CD14-positive monocyte (primary cell): ENCODE measurements at regions not wholly inside any gene's neighbourhood (a gene's known extent, or its start where the extent isn't known, plus 50 kb on each side); places are given as distances from the start of the nearest gene placed in this dataset.

ENCODE experiments used
- DNase-seq, 3 donors: peaks; one replicate each; pipeline ENCODE4 v3.0.0-alpha.2; 2011 to 2022
- H2AFZ ChIP-seq: 2 replicates; pipeline ENCODE4 v1.6.0; 2012; ENCODE audit warnings: mild to moderate bottlenecking, low read depth, low read length, inconsistent platforms; ENCODE audit not compliant: insufficient read depth, poor library complexity, severe bottlenecking
- H3K27ac ChIP-seq, 2 donors: 1 replicate in 1 of 2; 2 replicates in 1 of 2; pipeline ENCODE4 v1.5.1; 2012 to 2013; ENCODE audit warnings: low read length in 2 of 2, control low read depth in 1 of 2, inconsistent platforms in 1 of 2, low read depth in 1 of 2, mild to moderate bottlenecking in 1 of 2
- H3K27me3 ChIP-seq, 2 donors: one replicate each; pipeline versions ENCODE4 v1.6.0 to v1.6.1; 2011 to 2013; ENCODE audit warnings: low read length in 2 of 2; ENCODE audit not compliant: control insufficient read depth in 2 of 2, insufficient read depth in 2 of 2
- H3K36me3 ChIP-seq, 2 donors: replicated peaks in 1 of 2; 1 replicate in 1 of 2; 2 replicates in 1 of 2; pipeline versions ENCODE4 v1.5.1 to v1.6.1; 2012 to 2013; ENCODE audit warnings: low read length in 2 of 2, control low read depth in 1 of 2, inconsistent platforms in 1 of 2, mild to moderate bottlenecking in 1 of 2; ENCODE audit not compliant: insufficient read depth in 2 of 2, control insufficient read depth in 1 of 2
- H3K4me1 ChIP-seq, 2 donors: 1 replicate in 1 of 2; 2 replicates in 1 of 2; pipeline versions ENCODE4 v1.5.1 to v1.6.1; 2012 to 2013; ENCODE audit warnings: low read length in 2 of 2, control low read depth in 1 of 2, inconsistent platforms in 1 of 2, mild to moderate bottlenecking in 1 of 2, moderate library complexity in 1 of 2; ENCODE audit not compliant: insufficient read depth in 2 of 2, control insufficient read depth in 1 of 2
- H3K4me2 ChIP-seq: replicated peaks from 2 replicates; pipeline ENCODE3; 2012; ENCODE audit warnings: low read length, moderate library complexity, mild to moderate bottlenecking; ENCODE audit not compliant: poor library complexity, severe bottlenecking; ENCODE audit errors: extremely low read depth
- H3K4me3 ChIP-seq, 3 experiments: fragments of 200-600 bp in 1 of 3; sonication (generic) in 1 of 3; replicated peaks in 1 of 3; 1 replicate in 2 of 3; 2 replicates in 1 of 3; pipeline ENCODE4 v1.5.1; 2011 to 2013; ENCODE audit warnings: low read length in 3 of 3, mild to moderate bottlenecking in 3 of 3, control low read depth in 2 of 3, low read depth in 2 of 3, inconsistent platforms in 1 of 3, moderate library complexity in 1 of 3
- H3K79me2 ChIP-seq: 2 replicates; pipeline ENCODE4 v1.6.0; 2012; ENCODE audit warnings: mild to moderate bottlenecking, control low read depth, inconsistent platforms, low read length, moderate library complexity; ENCODE audit not compliant: insufficient read depth
- H3K9ac ChIP-seq: 2 replicates; pipeline ENCODE4 v1.6.0; 2017; ENCODE audit warnings: low read length, mild to moderate bottlenecking; ENCODE audit not compliant: insufficient read depth, poor library complexity, severe bottlenecking
- H3K9me3 ChIP-seq, 2 donors: replicated peaks in 1 of 2; 1 replicate in 1 of 2; 2 replicates in 1 of 2; pipeline versions ENCODE4 v1.5.1 to v1.6.1; 2012 to 2013; ENCODE audit warnings: low read length in 2 of 2, control low read depth in 1 of 2; ENCODE audit not compliant: control insufficient read depth in 1 of 2, insufficient read depth in 1 of 2
- H4K20me1 ChIP-seq: 2 replicates; pipeline ENCODE4 v1.6.0; 2012; ENCODE audit warnings: mild to moderate bottlenecking, low read length, control low read depth, moderate library complexity; ENCODE audit not compliant: insufficient read depth
- H3K27ac Mint-ChIP-seq, 7 donors: one replicate each; pipeline ENCODE4 v1.8.0; 2020; ENCODE audit warnings: mild to moderate bottlenecking in 7 of 7, mixed read lengths in 7 of 7, moderate library complexity in 6 of 7, inconsistent platforms in 2 of 7
- H3K27me3 Mint-ChIP-seq, 3 donors: one replicate each; pipeline ENCODE4 v1.8.0; 2021 to 2022; ENCODE audit warnings: low read depth in 3 of 3, mild to moderate bottlenecking in 3 of 3, mixed read lengths in 3 of 3, moderate library complexity in 3 of 3, inconsistent platforms in 1 of 3
- H3K36me3 Mint-ChIP-seq, 2 donors: one replicate each; pipeline ENCODE4 v1.8.0; 2020; ENCODE audit warnings: mixed read lengths in 2 of 2, inconsistent platforms in 1 of 2, mild to moderate bottlenecking in 1 of 2
- H3K4me1 Mint-ChIP-seq: one replicate; pipeline ENCODE4 v1.8.0; 2020; ENCODE audit warnings: mild to moderate bottlenecking, mixed read lengths
- H3K4me3 Mint-ChIP-seq, 2 donors: one replicate each; pipeline ENCODE4 v1.8.0; 2020; ENCODE audit warnings: mild to moderate bottlenecking in 2 of 2, mixed read lengths in 2 of 2, moderate library complexity in 1 of 2
- H3K9me3 Mint-ChIP-seq, 7 donors: one replicate each; pipeline ENCODE4 v1.8.0; 2020 to 2022; ENCODE audit warnings: mixed read lengths in 7 of 7, mild to moderate bottlenecking in 6 of 7, moderate library complexity in 6 of 7, inconsistent platforms in 2 of 7
- CTCF ChIP-seq: fragments of 200-600 bp; IDR thresholded peaks from one replicate; pipeline ENCODE4 v1.8.0; 2022; ENCODE audit warnings: antibody characterized with exemption, mild to moderate bottlenecking
- WGBS: methylation state at CpG from one replicate; pipeline ENCODE4 v1.1.5; 2013; ENCODE audit warnings: missing lambda C conversion rate; ENCODE audit not compliant: insufficient coverage; 5-methylcytosine and 5-hydroxymethylcytosine counted together
- intact Hi-C, 2 donors: fragments of 100-400 bp; cut with micrococcal nuclease; formaldehyde crosslinking; loops; one replicate each; pipeline versions ENCODE4 v1.15.0 to v1.15.1; 2023

- Histone ChIP-seq H3K4me1 (no peaks in the 10 kb centered on the region), H3K4me2 (no peak overlapping the region), H3K27ac (no peak overlapping the region), H3K9me3 (no peaks in the 10 kb centered on the region), H3K27me3 (peaks cover 0 to 3% of the 10 kb centered on the region in 2 donors), H2AFZ (no peak overlapping the region), H3K36me3 (no peaks in the 10 kb centered on the region), H3K9ac (no peak overlapping the region), H3K79me2 (no peaks in the 10 kb centered on the region), H3K4me3 (no peak overlapping the region), H4K20me1 (no peaks in the 10 kb centered on the region)
- DNase-seq, result no peak
- H3K9me3 Mint-ChIP-seq, result peaks cover 0 to 4% (median 0%) of the 10 kb centered on the region in 7 donors
- H3K4me3 Mint-ChIP-seq, result no peak overlapping the region
- intact Hi-C loops, result no loop called here
- peaks cover 8 to 18% (median 9%) of the 10 kb centered on the region in 3 donors for H3K27me3 Mint-ChIP-seq
- whole genome bisulfite sequencing, result 96% methylated on average over 3 of the region's 9 CpGs
- no peaks in the 10 kb centered on the region for H3K4me1 Mint-ChIP-seq
- peak overlapping the region in 1 of 7 donors; percentile 27 for H3K27ac Mint-ChIP-seq
- no peaks in the 10 kb centered on the region for H3K36me3 Mint-ChIP-seq
- no peak for TF ChIP-seq CTCF
Measured at GRCh38 chr1:38775175-38775845, 84.3 kb downstream of the RRAGC start.

- Mint-ChIP-seq H3K27ac (no peak overlapping the region), H3K36me3 (no peaks in the 10 kb centered on the region), H3K27me3 (peaks cover 4 to 12% (median 8%) of the 10 kb centered on the region in 3 donors), H3K4me1 (no peaks in the 10 kb centered on the region), H3K9me3 (peaks cover 0 to 4% (median 0%) of the 10 kb centered on the region in 7 donors), H3K4me3 (no peak overlapping the region)
- 100% methylated on average over 1 of the region's 2 CpGs for WGBS
- Histone ChIP-seq H2AFZ (no peak overlapping the region), H3K27me3 (no peaks in the 10 kb centered on the region), H3K36me3 (no peaks in the 10 kb centered on the region), H3K4me2 (no peak overlapping the region), H3K79me2 (no peaks in the 10 kb centered on the region), H3K4me3 (no peak overlapping the region), H3K9ac (no peak overlapping the region), H3K4me1 (no peaks in the 10 kb centered on the region), H3K27ac (no peak overlapping the region), H4K20me1 (no peaks in the 10 kb centered on the region), H3K9me3 (no peaks in the 10 kb centered on the region)
- no peak for DNase-seq
- intact Hi-C loops, result no loop called here
- no peak for TF ChIP-seq CTCF
Measured at GRCh38 chr1:38773483-38773882, 86.1 kb downstream of the RRAGC start.
